Keratinocyte (primary cell): ENCODE measurements at regions not wholly inside any gene's neighbourhood (a gene's known extent, or its start where the extent isn't known, plus 50 kb on each side); places are given as distances from the start of the nearest gene placed in this dataset.

ENCODE experiments used
- CTCF ChIP-seq, 3 experiments: IDR thresholded peaks in 1 of 3; conservative IDR thresholded peaks in 1 of 3; optimal IDR thresholded peaks in 1 of 3; 2 replicates in 2 of 3; 3 replicates in 1 of 3; pipeline versions ENCODE3 to v1.5.1; 2011; ENCODE audit warnings: low read length in 3 of 3, mild to moderate bottlenecking in 3 of 3, moderate library complexity in 2 of 3, control low read depth in 1 of 3, inconsistent platforms in 1 of 3; ENCODE audit not compliant: insufficient read depth in 2 of 3; ENCODE audit errors: extremely low read depth in 1 of 3
- EZH2 ChIP-seq: IDR thresholded peaks from one replicate; pipeline ENCODE4 v1.6.1; 2012; ENCODE audit warnings: inconsistent platforms, mild to moderate bottlenecking, low read length, moderate library complexity

GRCh38 chr13:105328212-105328611, 1207.2 kb downstream of the EFNB2 start:
- TF ChIP-seq CTCF (optimal IDR thresholded peaks at IDR 0.05 in 1 of 3, IDR thresholded peaks at IDR 0.05 in 1 of 3, conservative IDR thresholded peaks at IDR 0.05 in 1 of 3; ENCODE audit: extremely low read depth in 1 of 3, insufficient read depth in 2 of 3, low read length in 3 of 3) (no peak), EZH2 (no peak)
